K562 (cell line): ENCODE measurements at regions not wholly inside any gene's neighbourhood (a gene's known extent, or its start where the extent isn't known, plus 50 kb on each side); places are given as distances from the start of the nearest gene placed in this dataset.

Experiments used
- CCAR2 ChIP-seq: fragments of 200-400 bp; formaldehyde crosslinking; IDR thresholded peaks from 2 replicates; pipeline ENCODE4 v1.6.1; 2017; ENCODE audit warnings: mild to moderate bottlenecking, low read depth, low read length
- LCOR ChIP-seq: sonication (generic); formaldehyde crosslinking; IDR thresholded peaks from 2 replicates; pipeline ENCODE4 v1.8.0; 2022; ENCODE audit warnings: mild to moderate bottlenecking, missing genetic modification reagents
- MBD2 ChIP-seq: sonication (generic); IDR thresholded peaks from 2 replicates; pipeline ENCODE4 v1.6.1; 2016; ENCODE audit warnings: low read depth, borderline replicate concordance
- NKRF ChIP-seq: fragments of 450-650 bp; IDR thresholded peaks from 2 replicates; pipeline ENCODE4 v1.6.1; 2016; ENCODE audit warnings: borderline replicate concordance
- TSC22D4 ChIP-seq: fragments of 450-650 bp; IDR thresholded peaks from 2 replicates; pipeline ENCODE4 v1.6.1; 2016; ENCODE audit warnings: missing genetic modification characterization, missing biosample characterization, control low read depth
- ZNF395 ChIP-seq: fragments of 200-800 bp; sonication (Bioruptor generic); IDR thresholded peaks from 2 replicates; pipeline ENCODE4 v1.6.1; 2017; ENCODE audit warnings: missing genetic modification characterization, missing compliant biosample characterization
- ZNF445 ChIP-seq: fragments of 250-450 bp; sonication (Bioruptor Pico); IDR thresholded peaks from 2 replicates; pipeline ENCODE4 v1.4.0; 2020; ENCODE audit warnings: low read depth, mild to moderate bottlenecking, moderate library complexity
- ZNF764 ChIP-seq: fragments of 250-450 bp; sonication (Bioruptor Pico); IDR thresholded peaks from 2 replicates; pipeline ENCODE4 v1.4.0; 2020; ENCODE audit warnings: low read depth, mild to moderate bottlenecking, moderate library complexity

- TF ChIP-seq ZNF395 (CRISPR knock-in tag) (no peak), LCOR (CRISPR knock-in tag) (no peak), CCAR2 (no peak), TSC22D4 (tag) (no peak), NKRF (no peak), MBD2 (no peak), ZNF764 (no peak), ZNF445 (CRISPR knock-in tag) (no peak)
- TF ChIP-seq, all 486 proteins: peak for 0
Measured at GRCh38 chr5:6184481-6184880, 193.9 kb downstream of the MED10 start (continued).
